HepG2 (cell line): ENCODE measurements at regions not wholly inside any gene's neighbourhood (a gene's known extent, or its start where the extent isn't known, plus 50 kb on each side); places are given as distances from the start of the nearest gene placed in this dataset.

ENCODE experiments used
- ATAC-seq: fragments of 200-7000 bp; cut with Tn5 transposase; 3 replicates; pipeline ENCODE4 v1.9.1; 2020; ENCODE audit warnings: mild to moderate bottlenecking, moderate library complexity
- BruUV-seq: library from RNA; stranded (reverse); fragments of 400-500 nt; replicated peaks from 2 replicates; lab custom pipeline; 2021; lab: Mats Ljungman, UMichigan
- CTCF ChIA-PET: fragments of 300-600 bp; formaldehyde crosslinking; extraction: SDS; loops from one replicate; lab custom pipeline; 2021; ENCODE audit warnings: low total read pairs, inconsistent platforms, low intra/inter-chr PET ratio; lab: Yijun Ruan, JAX
- POLR2A ChIA-PET: fragments of 350-600 bp; sonication (Branson Sonifier 250); formaldehyde crosslinking; loops from one replicate; lab custom pipeline; 2020; ENCODE audit warnings: antibody characterized with exemption, inconsistent platforms; lab: Yijun Ruan, JAX
- DNase-seq: peaks from one replicate; pipeline ENCODE4 v3.0.0-alpha.2; 2015; ENCODE audit warnings: low spot score
- FAIRE-seq: peaks from 3 replicates; lab custom pipeline; 2011; peaks lifted over from hg19 to GRCh38; lab: Jason Lieb, UNC
- H2AFZ ChIP-seq: one replicate; pipeline ENCODE4 v1.6.1; 2011; ENCODE audit warnings: low read length, inconsistent platforms
- H3K27ac ChIP-seq: fragments of 300-600 bp; 3 replicates; pipeline ENCODE4 v1.8.0; 2011; ENCODE audit warnings: mixed run types, mild to moderate bottlenecking, mixed read lengths, low read length, inconsistent platforms; ENCODE audit not compliant: insufficient read depth; ENCODE audit errors: extremely low read length
- H3K27me3 ChIP-seq, 2 experiments: fragments of 200-600 bp in 1 of 2; 2 replicates in 1 of 2; 3 replicates in 1 of 2; pipeline versions ENCODE4 v1.6.0 to v1.8.0; 2011; ENCODE audit warnings: low read length in 2 of 2, mild to moderate bottlenecking in 2 of 2, moderate library complexity in 2 of 2, inconsistent platforms in 1 of 2; ENCODE audit not compliant: insufficient read depth in 2 of 2, control insufficient read depth in 1 of 2
- H3K36me3 ChIP-seq, 2 experiments: fragments of 200-600 bp in 1 of 2; replicated peaks in 1 of 2; 2 replicates in 1 of 2; 3 replicates in 1 of 2; pipeline versions ENCODE4 v1.5.1 to v1.8.0; 2011; ENCODE audit warnings: low read length in 2 of 2, inconsistent platforms in 1 of 2; ENCODE audit not compliant: insufficient read depth in 2 of 2, control insufficient read depth in 1 of 2
- H3K4me1 ChIP-seq: 2 replicates; pipeline ENCODE4 v1.5.1; 2012; ENCODE audit warnings: low read length, inconsistent platforms; ENCODE audit not compliant: insufficient read depth
- H3K4me2 ChIP-seq: 2 replicates; pipeline ENCODE4 v1.6.0; 2011; ENCODE audit warnings: low read depth, low read length, inconsistent platforms
- H3K4me3 ChIP-seq, 3 experiments: fragments of 200-600 bp in 1 of 3; sonication (generic), shearing (Covaris generic) in 1 of 3; replicated peaks in 1 of 3; 2 replicates each; pipeline ENCODE4 v1.5.1; 2011 to 2016; ENCODE audit warnings: low read length in 3 of 3, inconsistent platforms in 2 of 3, low read depth in 2 of 3, mild to moderate bottlenecking in 2 of 3, control low read depth in 1 of 3, mixed read lengths in 1 of 3; ENCODE audit not compliant: insufficient read depth in 1 of 3
- H3K79me2 ChIP-seq: one replicate; pipeline ENCODE4 v1.6.1; 2011; ENCODE audit warnings: low read length, inconsistent platforms; ENCODE audit not compliant: insufficient read depth
- H3K9ac ChIP-seq: 2 replicates; pipeline ENCODE4 v1.6.0; 2011; ENCODE audit warnings: mild to moderate bottlenecking, low read depth, low read length, inconsistent platforms; ENCODE audit not compliant: insufficient read depth
- H3K9me3 ChIP-seq: 2 replicates; pipeline ENCODE4 v1.5.1; 2012; ENCODE audit warnings: mild to moderate bottlenecking, low read length
- H4K20me1 ChIP-seq: 2 replicates; pipeline ENCODE4 v1.6.0; 2011; ENCODE audit warnings: inconsistent platforms, mild to moderate bottlenecking, low read length, moderate library complexity; ENCODE audit not compliant: insufficient read depth
- ARHGAP35 ChIP-seq: sonication (generic); formaldehyde crosslinking; IDR thresholded peaks from 2 replicates; pipeline ENCODE4 v1.9.0; 2022; ENCODE audit warnings: mild to moderate bottlenecking, inconsistent platforms, moderate library complexity, missing genetic modification reagents, borderline replicate concordance
- ARNT2 ChIP-seq: sonication (generic); formaldehyde crosslinking; IDR thresholded peaks from 2 replicates; pipeline ENCODE4 v1.8.0; 2022; ENCODE audit warnings: mild to moderate bottlenecking, low read depth, missing genetic modification reagents, moderate library complexity
- FOXC1 ChIP-seq: sonication (generic); formaldehyde crosslinking; IDR thresholded peaks from 2 replicates; pipeline ENCODE4 v1.8.0; 2022; ENCODE audit warnings: mild to moderate bottlenecking, missing genetic modification reagents, borderline replicate concordance
- LBX2 ChIP-seq: sonication (generic); formaldehyde crosslinking; IDR thresholded peaks from 2 replicates; pipeline ENCODE4 v1.5.0; 2020; ENCODE audit warnings: missing genetic modification reagents, mild to moderate bottlenecking, borderline replicate concordance
- RBM22 ChIP-seq: fragments of 200-400 bp; formaldehyde crosslinking; optimal IDR thresholded peaks from 2 replicates; pipeline ENCODE3; 2017; ENCODE audit warnings: mild to moderate bottlenecking, low read length, moderate library complexity
- TFDP1 ChIP-seq: IDR thresholded peaks from 2 replicates; pipeline ENCODE4 v1.6.1; 2016; ENCODE audit warnings: missing compliant biosample characterization, missing genetic modification reagents, borderline replicate concordance
- XBP1 ChIP-seq: sonication (generic); formaldehyde crosslinking; IDR thresholded peaks from 2 replicates; pipeline ENCODE4 v1.5.0; 2020; ENCODE audit warnings: missing genetic modification reagents
- ZBTB1 ChIP-seq: sonication (generic); formaldehyde crosslinking; IDR thresholded peaks from 2 replicates; pipeline ENCODE4 v1.4.0; 2020; ENCODE audit warnings: missing genetic modification reagents, borderline replicate concordance
- ZBTB38 ChIP-seq: sonication (generic); formaldehyde crosslinking; IDR thresholded peaks from 2 replicates; pipeline ENCODE4 v1.5.1; 2020; ENCODE audit warnings: mild to moderate bottlenecking, missing genetic modification reagents
- ZNF281 ChIP-seq: sonication (generic); formaldehyde crosslinking; IDR thresholded peaks from 2 replicates; pipeline ENCODE4 v1.4.0; 2020; ENCODE audit warnings: missing genetic modification reagents, borderline replicate concordance
- ZNF33A ChIP-seq: sonication (generic); formaldehyde crosslinking; IDR thresholded peaks from 2 replicates; pipeline ENCODE4 v1.5.1; 2020; ENCODE audit warnings: missing genetic modification reagents, mild to moderate bottlenecking, moderate library complexity, borderline replicate concordance
- ZNF451 ChIP-seq: sonication (generic); formaldehyde crosslinking; IDR thresholded peaks from 2 replicates; pipeline ENCODE4 v1.5.0; 2020; ENCODE audit warnings: mild to moderate bottlenecking, missing genetic modification reagents
- ZNF562 ChIP-seq: sonication (generic); formaldehyde crosslinking; IDR thresholded peaks from 2 replicates; pipeline ENCODE4 v1.8.0; 2022; ENCODE audit warnings: missing genetic modification reagents, borderline replicate concordance
- ZNF768 ChIP-seq: sonication (generic); formaldehyde crosslinking; IDR thresholded peaks from 2 replicates; pipeline ENCODE4 v1.4.0; 2020; ENCODE audit warnings: missing genetic modification reagents
- ZNF788 ChIP-seq: sonication (generic); formaldehyde crosslinking; IDR thresholded peaks from 2 replicates; pipeline ENCODE4 v1.5.0; 2020; ENCODE audit warnings: mild to moderate bottlenecking, missing genetic modification reagents, borderline replicate concordance
- WGBS: methylation state at CpG from one replicate; pipeline ENCODE4 v1.1.6; 2017; ENCODE audit warnings: low lambda C conversion rate; 5-methylcytosine and 5-hydroxymethylcytosine counted together
- in situ Hi-C: cut with HindIII; loops from 2 replicates; pipeline ENCODE4 v1.10.0; 2017; ENCODE audit warnings: low pct_unique_long_range_greater_than_20kb; ENCODE audit not compliant: extremely low pct_ligation_motif_present
- intact Hi-C: fragments of 100-400 bp; cut with micrococcal nuclease; formaldehyde crosslinking; loops from one replicate; pipeline ENCODE4 v1.10.0; 2022; ENCODE audit not compliant: unreplicated experiment

- TF ChIP-seq ZNF33A = no peak
- TF ChIP-seq ZBTB38 = no peak
- no peak for TF ChIP-seq FOXC1
- TF ChIP-seq, all 625 proteins: peak for 0
These were observed 255.0 kb downstream of the MAGEB5 start (continued) for GRCh38 chrX:26470941-26471340.

- ATAC-seq (no peak), FAIRE-seq (no peak), DNase-seq (no peak)
- H3K4me2 ChIP-seq = no peak overlapping the region
- no peak overlapping the region for H3K27ac ChIP-seq
- POLR2A ChIA-PET = no interaction called here
- H3K4me3 ChIP-seq = no peak overlapping the region
- intact Hi-C loops (no loop called here), in situ Hi-C loops (no loop called here)
- no peak overlapping the region for H2AFZ ChIP-seq
- no peaks in the 10 kb centered on the region for H4K20me1 ChIP-seq
- BruUV-seq = no TSS peak
- no peaks in the 10 kb centered on the region for H3K79me2 ChIP-seq
- WGBS = 0% methylated on average over 4 of the region's 4 CpGs
- H3K9me3 ChIP-seq = peaks cover 13% of the 10 kb centered on the region
- CTCF ChIA-PET = no interaction called here
- TF ChIP-seq ZBTB1 (CRISPR knock-in tag) (no peak), LBX2 (no peak), RBM22 (no peak), ARHGAP35 (CRISPR knock-in tag) (no peak), ZNF281 (no peak), TFDP1 (no peak), ZNF768 (CRISPR knock-in tag) (no peak), ZNF562 (no peak), ZNF788 (CRISPR knock-in tag) (no peak), ARNT2 (CRISPR knock-in tag) (no peak), ZNF451 (no peak), XBP1 (CRISPR knock-in tag) (no peak)
- H3K4me1 ChIP-seq = no peaks in the 10 kb centered on the region
- no peaks in the 10 kb centered on the region for H3K27me3 ChIP-seq
- H3K36me3 ChIP-seq = no peaks in the 10 kb centered on the region
- H3K9ac ChIP-seq = no peak overlapping the region
These were observed 250.4 kb downstream of the MAGEB5 start for GRCh38 chrX:26466387-26466786.
